ENCODE measurements at regions not wholly inside any gene's neighbourhood (a gene's known extent, or its start where the extent isn't known, plus 50 kb on each side); places are given as distances from the start of the nearest gene placed in this dataset.

GRCh38 chr9:16337322-16338029 is 533.0 kb downstream of the BNC2 start:
- H3K27me3 ChIP-seq, result no peaks in the 10 kb centered on the region

GRCh38 chr9:16341177-16341576 is 529.3 kb downstream of the BNC2 start:
- no peak overlapping the region for H3K27ac ChIP-seq
- H3K36me3 ChIP-seq, result no peaks in the 10 kb centered on the region

More at GRCh38 chr9:16337322-16338029, 533.0 kb downstream of the BNC2 start:
- no peaks in the 10 kb centered on the region for H3K4me1 ChIP-seq (ENCODE audit: control insufficient read depth in 1 of 2, insufficient read depth in 1 of 2, low read depth in 1 of 2, low read length in 1 of 2)
- no peak overlapping the region for H3K4me3 ChIP-seq (ENCODE audit: low read depth in 1 of 2, low read length in 1 of 2)
- no peaks in the 10 kb centered on the region for H3K9me3 ChIP-seq
- H3K36me3 ChIP-seq, result no peaks in the 10 kb centered on the region
- TF ChIP-seq CTCF (IDR thresholded peaks at IDR 0.05), result no peak
- H3K27ac ChIP-seq, result no peak overlapping the region

GRCh38 chr9:16342246-16343020 is 528.0 kb downstream of the BNC2 start:
- H3K36me3 ChIP-seq, result no peaks in the 10 kb centered on the region
- TF ChIP-seq CTCF (IDR thresholded peaks at IDR 0.05), result no peak
- no peaks in the 10 kb centered on the region for H3K4me1 ChIP-seq (ENCODE audit: control insufficient read depth in 1 of 2, insufficient read depth in 1 of 2, low read depth in 1 of 2, low read length in 1 of 2)
- H3K9me3 ChIP-seq, result no peaks in the 10 kb centered on the region
- H3K4me3 ChIP-seq (ENCODE audit: low read depth in 1 of 2, low read length in 1 of 2), result no peak overlapping the region
- H3K27ac ChIP-seq, result no peak overlapping the region
- H3K27me3 ChIP-seq, result no peaks in the 10 kb centered on the region

More at GRCh38 chr9:16341177-16341576, 529.3 kb downstream of the BNC2 start:
- H3K4me1 ChIP-seq (ENCODE audit: control insufficient read depth in 1 of 2, insufficient read depth in 1 of 2, low read depth in 1 of 2, low read length in 1 of 2), result no peaks in the 10 kb centered on the region
- H3K9me3 ChIP-seq, result no peaks in the 10 kb centered on the region
- TF ChIP-seq CTCF (IDR thresholded peaks at IDR 0.05), result no peak
- no peak overlapping the region for H3K4me3 ChIP-seq (ENCODE audit: low read depth in 1 of 2, low read length in 1 of 2)
- H3K27me3 ChIP-seq, result no peaks in the 10 kb centered on the region

- Histone ChIP-seq H3K4me1 (ENCODE audit: control insufficient read depth in 1 of 2, insufficient read depth in 1 of 2, low read depth in 1 of 2, low read length in 1 of 2) (no peaks in the 10 kb centered on the region), H3K27me3 (no peaks in the 10 kb centered on the region), H3K27ac (no peak overlapping the region), H3K36me3 (no peaks in the 10 kb centered on the region), H3K9me3 (no peaks in the 10 kb centered on the region), H3K4me3 (ENCODE audit: low read depth in 1 of 2, low read length in 1 of 2) (no peak overlapping the region)
- TF ChIP-seq CTCF (IDR thresholded peaks at IDR 0.05), result no peak
Measured at GRCh38 chr9:16343249-16344237, 526.9 kb downstream of the BNC2 start.

- H3K36me3 ChIP-seq, result no peaks in the 10 kb centered on the region
- H3K4me3 ChIP-seq (ENCODE audit: low read depth in 1 of 2, low read length in 1 of 2), result no peak overlapping the region
- H3K4me1 ChIP-seq (ENCODE audit: control insufficient read depth in 1 of 2, insufficient read depth in 1 of 2, low read depth in 1 of 2, low read length in 1 of 2), result no peaks in the 10 kb centered on the region
- H3K27me3 ChIP-seq, result no peaks in the 10 kb centered on the region
- H3K27ac ChIP-seq, result no peak overlapping the region
- no peaks in the 10 kb centered on the region for H3K9me3 ChIP-seq
- no peak for TF ChIP-seq CTCF (IDR thresholded peaks at IDR 0.05)
Measured at GRCh38 chr9:16344343-16344742, 526.1 kb downstream of the BNC2 start.

All from neutrophil (primary cell).